ENCODE measurements at regions not wholly inside any gene's neighbourhood (a gene's known extent, or its start where the extent isn't known, plus 50 kb on each side); places are given as distances from the start of the nearest gene placed in this dataset.

- TF ChIP-seq EZH2 (IDR thresholded peaks at IDR 0.05; ENCODE audit: insufficient read depth, poor library complexity, severe bottlenecking) (no peak), EZH2phosphoT487 (IDR thresholded peaks at IDR 0.05; ENCODE audit: insufficient read depth, low read depth) (no peak)
Observed at GRCh38 chr2:56613254-56613653, 429.5 kb downstream of the CCDC85A start.

Data from GM23248 (cell line).